SK-MEL-5 (cell line): ENCODE measurements at regions not wholly inside any gene's neighbourhood (a gene's known extent, or its start where the extent isn't known, plus 50 kb on each side); places are given as distances from the start of the nearest gene placed in this dataset.

Experiments
- DNase-seq: peaks from one replicate; pipeline ENCODE4 v3.0.0-alpha.2; 2016; ENCODE audit warnings: low read depth, low spot score
- in situ Hi-C: cut with HindIII; loops from 2 replicates; pipeline ENCODE4 v1.10.0; 2016; ENCODE audit warnings: low sequenced_read_pairs, high pct_unique_total_duplicates, low pct_unique_long_range_greater_than_20kb

DNA sequence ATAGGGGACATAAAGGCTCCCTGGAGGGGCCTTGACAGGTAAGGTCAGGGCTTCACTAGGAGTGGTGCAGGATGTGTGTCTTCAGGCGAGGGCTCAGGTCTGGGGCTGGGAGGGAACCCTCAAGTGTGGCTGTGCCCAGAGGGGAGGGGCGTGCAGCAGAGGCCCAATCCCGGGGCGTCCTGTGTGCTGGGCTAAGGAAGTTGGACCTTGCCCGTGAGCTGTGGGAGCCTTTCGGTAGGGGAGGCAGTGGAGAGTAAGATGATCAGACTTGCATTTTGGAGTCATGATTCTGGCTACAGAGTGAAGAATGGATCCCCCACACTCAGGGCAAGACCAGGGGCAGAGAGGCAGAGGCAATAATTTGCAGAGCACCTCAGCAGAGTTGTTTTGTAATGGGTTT lies 145.4 kb downstream of the BUB3 start:
- in situ Hi-C loops: no loop called here
- DNase-seq: no peak

DNA sequence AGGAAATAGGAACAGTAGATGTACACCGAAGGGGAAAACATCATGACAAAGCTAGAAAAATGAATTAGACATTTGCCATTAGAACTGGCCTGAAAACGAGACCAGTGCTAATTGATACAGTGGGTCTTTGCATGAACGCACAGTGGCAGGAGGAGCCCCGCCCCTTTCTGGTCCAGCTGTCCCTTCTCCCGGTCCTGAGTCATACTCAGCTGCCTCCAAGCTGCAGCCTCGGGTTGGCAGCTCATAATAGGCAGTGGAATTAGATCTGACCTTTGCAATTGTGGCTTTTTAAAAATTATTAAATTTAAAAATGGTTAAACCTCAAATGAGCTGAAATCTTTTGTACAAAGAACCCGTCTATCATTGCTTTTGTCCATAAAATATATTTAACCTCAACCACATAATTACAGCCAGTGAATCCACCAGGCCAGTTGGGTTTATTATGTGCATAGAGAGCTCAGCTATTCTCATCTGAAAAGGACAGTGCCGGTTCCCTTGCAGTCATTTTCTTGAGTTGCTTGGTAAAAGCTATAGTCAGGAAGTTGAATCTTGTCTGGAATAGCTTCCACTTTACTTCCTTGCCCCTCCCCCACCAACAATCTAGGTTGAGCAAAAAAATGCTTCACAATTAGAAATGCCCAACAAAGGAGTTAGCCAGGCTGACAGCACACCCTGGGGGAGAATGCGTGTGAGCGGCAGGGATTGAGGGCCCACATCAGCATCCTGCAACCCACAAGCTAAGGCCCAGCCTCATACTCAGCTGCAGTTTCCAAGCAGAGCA lies 147.1 kb downstream of the BUB3 start:
- DNase-seq: peak; percentile 85
- in situ Hi-C loops: no loop called here

DNA sequence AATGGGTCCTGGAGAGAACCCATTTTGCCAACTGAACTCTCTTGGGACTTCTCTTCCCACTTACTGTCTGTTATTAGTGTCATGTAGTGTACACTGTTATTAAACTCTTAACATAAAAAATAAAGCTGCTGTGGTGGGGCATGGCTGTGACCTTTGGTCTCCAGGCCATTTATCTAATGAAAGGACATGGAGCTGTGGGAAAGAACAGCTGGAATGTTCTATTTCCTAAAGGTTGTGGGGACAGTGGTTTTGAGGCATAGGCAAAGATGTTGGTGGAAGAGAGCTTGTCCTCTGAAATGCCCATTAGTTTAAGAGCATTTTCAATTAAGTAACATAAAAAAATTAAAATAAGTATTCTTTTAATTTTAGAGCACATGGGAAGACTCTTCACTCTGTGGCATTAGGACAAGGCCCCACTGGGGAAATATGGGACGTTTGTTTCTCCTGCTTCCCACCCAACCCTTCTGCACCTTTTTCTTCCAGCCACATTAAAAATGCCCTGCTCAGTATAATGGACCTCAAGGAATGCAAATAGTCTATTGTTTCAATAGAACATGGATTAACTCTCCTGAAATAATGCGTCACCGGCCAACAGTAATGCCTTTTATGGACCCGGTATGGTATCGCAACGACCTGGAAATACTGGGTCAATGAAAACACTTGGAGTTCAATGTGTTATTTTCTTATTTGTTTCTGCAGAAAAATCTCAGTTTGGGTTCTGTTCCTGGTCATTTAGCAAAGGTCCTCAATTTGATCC lies 149.6 kb downstream of the BUB3 start:
- in situ Hi-C loops: no loop called here
- DNase-seq: no peak

- in situ Hi-C loops: no loop called here
- DNase-seq: no peak
Observed at GRCh38 chr10:123305671-123306070, 151.5 kb downstream of the BUB3 start.

- no peak for DNase-seq
- in situ Hi-C loops: no loop called here
Observed at GRCh38 chr10:123306290-123306689, 152.1 kb downstream of the BUB3 start.

- no peak for DNase-seq
- in situ Hi-C loops: no loop called here
Observed at GRCh38 chr10:123309731-123310130, 155.5 kb downstream of the BUB3 start.

- DNase-seq: no peak
- in situ Hi-C loops: no loop called here
Observed at GRCh38 chr10:123316776-123317175, 162.6 kb downstream of the BUB3 start.

- no peak for DNase-seq
- in situ Hi-C loops: no loop called here
Observed at GRCh38 chr10:123318516-123318915, 164.3 kb downstream of the BUB3 start.

- no peak for DNase-seq
- in situ Hi-C loops: no loop called here
Observed at GRCh38 chr10:123320091-123320490, 165.9 kb downstream of the BUB3 start.

GRCh38 chr10:123323884-123324283 lies 169.7 kb downstream of the BUB3 start:
- in situ Hi-C loops: no loop called here
- DNase-seq: no peak

GRCh38 chr10:123325663-123326190 lies 171.5 kb downstream of the BUB3 start:
- in situ Hi-C loops: no loop called here
- no peak for DNase-seq

GRCh38 chr10:123326674-123327073 lies 172.5 kb downstream of the BUB3 start:
- no peak for DNase-seq
- in situ Hi-C loops: no loop called here

DNA sequence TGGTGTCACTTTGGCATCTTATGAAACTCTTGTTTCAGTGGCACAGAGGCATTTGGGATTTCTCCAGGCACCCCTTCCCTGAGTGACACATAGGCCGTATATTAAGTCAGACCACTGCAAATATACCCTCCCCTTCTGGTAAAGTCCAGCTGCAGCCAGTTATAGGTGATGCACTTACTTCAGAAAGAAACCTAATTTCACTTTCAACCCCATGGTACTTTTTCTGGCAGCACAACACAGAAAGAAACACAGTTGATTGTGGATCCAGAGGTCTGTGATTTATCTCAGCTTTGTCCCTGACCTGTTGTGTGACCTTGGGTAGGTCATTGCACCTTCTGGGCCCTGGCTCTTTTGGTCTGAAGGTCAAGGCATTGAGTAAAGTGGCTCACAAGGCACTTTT lies 173.2 kb downstream of the BUB3 start:
- in situ Hi-C loops: no loop called here
- no peak for DNase-seq

DNA sequence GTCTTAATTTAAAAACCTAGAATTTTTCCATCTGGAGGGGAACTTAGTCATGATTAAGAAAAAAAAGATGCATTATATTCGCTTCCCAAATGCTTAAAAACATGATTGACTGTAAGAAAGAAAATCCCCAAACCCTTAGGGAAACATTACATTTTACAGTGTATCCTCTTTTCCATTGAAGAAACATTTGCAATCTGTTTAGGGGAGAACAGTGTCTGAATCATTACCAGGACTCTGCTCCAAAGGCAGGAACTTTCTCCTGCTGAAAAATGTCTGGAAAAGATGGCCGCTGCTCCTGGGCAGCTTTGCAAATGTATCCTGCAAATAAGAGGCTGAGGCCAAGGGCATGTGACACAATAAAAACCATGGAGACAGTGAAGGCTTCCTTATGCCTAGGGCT lies 173.7 kb downstream of the BUB3 start:
- no peak for DNase-seq
- in situ Hi-C loops: no loop called here

DNA sequence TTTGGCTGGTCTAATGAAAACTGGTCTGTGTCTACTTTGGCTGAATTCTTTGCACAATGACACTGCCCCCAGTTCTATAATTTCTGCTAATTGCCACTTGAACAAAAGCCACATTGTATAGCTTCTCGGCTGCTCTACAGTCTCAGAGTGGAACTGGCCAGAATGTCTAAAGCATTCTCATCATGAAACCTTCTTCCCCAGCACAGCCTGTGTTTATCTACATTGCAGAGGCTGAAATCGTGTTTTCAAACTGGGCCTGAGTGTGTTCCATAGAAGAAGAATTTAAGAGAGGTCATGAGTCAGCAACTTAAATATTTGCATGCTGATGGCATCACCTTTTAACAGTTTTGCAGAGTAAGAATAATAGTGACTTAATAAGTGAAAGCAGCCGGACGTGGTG lies 177.2 kb downstream of the BUB3 start:
- in situ Hi-C loops: no loop called here
- peak; percentile 16 for DNase-seq

- in situ Hi-C loops: no loop called here
Observed at GRCh38 chr10:123346581-123346980, 192.4 kb downstream of the BUB3 start.

GRCh38 chr10:123348691-123349572 lies 194.7 kb downstream of the BUB3 start:
- in situ Hi-C loops: no loop called here
- no peak for DNase-seq

More at GRCh38 chr10:123346581-123346980, 192.4 kb downstream of the BUB3 start:
- no peak for DNase-seq

DNA sequence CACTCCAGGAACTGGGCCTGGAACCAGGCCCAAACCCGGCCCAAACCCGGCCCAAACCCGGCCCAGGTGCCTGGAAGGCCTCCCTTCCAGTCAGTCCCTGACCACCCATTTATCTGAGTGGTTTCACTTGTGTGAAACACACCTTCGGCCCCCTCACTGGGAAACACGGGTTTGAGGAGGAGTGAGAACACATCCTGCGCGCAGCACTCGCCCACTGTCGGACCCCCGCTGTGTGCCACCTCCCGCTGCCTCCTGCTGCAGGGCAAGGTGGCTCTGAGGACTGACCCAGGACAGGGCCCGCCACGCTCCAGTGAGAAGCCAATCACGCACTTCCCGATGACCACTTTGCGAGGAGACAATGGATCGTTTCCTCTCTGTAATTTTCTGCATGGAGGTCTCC lies 197.5 kb downstream of the BUB3 start:
- in situ Hi-C loops: no loop called here

More for the DNA sequence above, 197.5 kb downstream of the BUB3 start:
- DNase-seq: no peak
